ENCODE measurements at regions not wholly inside any gene's neighbourhood (a gene's known extent, or its start where the extent isn't known, plus 50 kb on each side); places are given as distances from the start of the nearest gene placed in this dataset.
A peak's percentile ranks its signal among the peaks of the same experiment; 100 is the strongest.

GRCh38 chr6:66687611-66688140 lies 980.6 kb upstream of the EYS start:
- FAIRE-seq = no peak

- no peak for FAIRE-seq
Measured at GRCh38 chr6:66675906-66676305, 968.9 kb upstream of the EYS start.

GRCh38 chr6:66664112-66664511 lies 957.1 kb upstream of the EYS start:
- FAIRE-seq = peak; percentile 65

GRCh38 chr6:66662721-66663507 lies 955.9 kb upstream of the EYS start:
- no peak for FAIRE-seq

GRCh38 chr6:66662196-66662595 lies 955.2 kb upstream of the EYS start:
- FAIRE-seq = peak; percentile 94

GRCh38 chr6:66655420-66655819 lies 948.4 kb upstream of the EYS start:
- FAIRE-seq = no peak

GRCh38 chr6:66638518-66638917 lies 931.5 kb upstream of the EYS start:
- FAIRE-seq = peak; percentile 44

GRCh38 chr6:66638099-66638498 lies 931.1 kb upstream of the EYS start:
- no peak for FAIRE-seq

- no peak for FAIRE-seq
Measured at GRCh38 chr6:66628917-66629316, 921.9 kb upstream of the EYS start.

- no peak for FAIRE-seq
Measured at GRCh38 chr6:66623050-66623449, 916.0 kb upstream of the EYS start.

GRCh38 chr6:66605971-66606370 lies 898.9 kb upstream of the EYS start:
- no peak for FAIRE-seq

- FAIRE-seq = no peak
Measured at GRCh38 chr6:66605011-66605410, 898.0 kb upstream of the EYS start.

- no peak for FAIRE-seq
Measured at GRCh38 chr6:66599541-66599940, 892.5 kb upstream of the EYS start.

- FAIRE-seq = no peak
Measured at GRCh38 chr6:66578362-66578761, 871.3 kb upstream of the EYS start.

- no peak for FAIRE-seq
Measured at GRCh38 chr6:66568271-66568670, 861.2 kb upstream of the EYS start.

GRCh38 chr6:66561479-66561878 lies 854.5 kb upstream of the EYS start:
- no peak for FAIRE-seq

- no peak for FAIRE-seq
Measured at GRCh38 chr6:66558189-66558588, 851.2 kb upstream of the EYS start.

GRCh38 chr6:66556936-66557335 lies 849.9 kb upstream of the EYS start:
- peak; percentile 19 for FAIRE-seq

GRCh38 chr6:66555082-66555481 lies 848.1 kb upstream of the EYS start:
- no peak for FAIRE-seq

GRCh38 chr6:66553441-66553840 lies 846.4 kb upstream of the EYS start:
- FAIRE-seq = no peak

- no peak for FAIRE-seq
Measured at GRCh38 chr6:66538551-66539135, 831.6 kb upstream of the EYS start.

GRCh38 chr6:66533921-66534404 lies 826.9 kb upstream of the EYS start:
- no peak for FAIRE-seq

- no peak for FAIRE-seq
Measured at GRCh38 chr6:66526061-66526460, 819.0 kb upstream of the EYS start.

GRCh38 chr6:66522864-66523263 lies 815.8 kb upstream of the EYS start:
- no peak for FAIRE-seq

Data from A204.1 (cell line).